SKM-1 treated with dmso at 0.1 percent for 144 hours (cell line): ENCODE measurements at regions not wholly inside any gene's neighbourhood (a gene's known extent, or its start where the extent isn't known, plus 50 kb on each side); places are given as distances from the start of the nearest gene placed in this dataset.

ENCODE experiments used
- DNase-seq: peaks from one replicate; lab custom pipeline; 2025; ENCODE audit not compliant: unreplicated experiment; lab: John Stamatoyannopoulos, UW

DNA sequence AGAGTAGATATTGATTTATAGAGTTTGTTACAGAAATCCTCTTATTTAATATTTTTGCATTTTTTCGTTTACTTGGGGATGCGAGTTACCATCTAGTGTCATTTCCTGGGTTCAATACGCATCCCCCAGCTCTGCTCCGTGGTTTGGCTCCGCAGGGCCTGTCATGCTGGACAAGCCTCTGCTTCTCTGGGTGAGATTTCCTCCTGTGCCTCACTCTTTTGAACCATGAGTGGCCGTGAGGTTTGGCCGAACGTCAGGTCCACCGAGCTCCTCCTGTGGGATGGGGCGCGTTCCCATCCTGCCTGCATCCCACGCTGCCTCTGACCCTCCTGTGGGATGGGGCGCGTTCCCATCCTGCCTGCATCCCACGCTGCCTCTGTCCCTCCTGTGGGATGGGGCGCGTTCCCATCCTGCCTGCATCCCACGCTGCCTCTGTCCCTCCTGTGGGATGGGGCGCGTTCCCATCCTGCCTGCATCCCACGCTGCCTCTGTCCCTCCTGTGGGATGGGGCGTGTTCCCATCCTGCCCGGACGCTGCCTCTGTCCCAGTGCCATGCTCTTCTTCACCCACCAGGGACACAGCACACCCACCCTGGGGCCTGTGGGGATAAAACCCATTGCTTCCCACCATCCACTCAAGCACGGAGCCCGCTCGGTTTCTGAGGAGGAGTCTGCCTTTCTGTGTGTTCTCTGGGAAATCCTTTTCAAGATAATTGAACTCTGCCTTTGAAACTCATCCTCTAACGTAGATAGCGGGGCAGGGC lies 506.8 kb downstream of the BRD1 start:
- DNase-seq, result no peak

DNA sequence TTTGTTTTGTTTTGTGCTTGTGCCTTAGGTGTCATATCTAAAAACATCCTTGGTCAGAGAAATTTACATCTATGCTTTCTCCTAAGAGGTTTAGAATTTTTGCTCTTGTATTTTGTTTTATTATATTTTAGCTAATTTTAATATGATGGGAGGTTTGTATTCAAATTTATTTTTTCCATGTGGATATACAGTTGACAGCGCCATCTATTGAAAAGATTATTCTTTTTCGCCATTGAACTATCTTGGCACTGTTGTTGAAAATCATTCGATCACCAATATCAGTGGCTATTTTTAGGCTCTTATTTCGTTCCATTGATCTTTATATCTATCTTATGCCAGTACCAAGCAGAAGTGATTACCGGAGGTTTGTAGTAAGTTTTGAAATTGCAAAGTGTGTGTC lies 510.3 kb downstream of the BRD1 start:
- DNase-seq, result no peak

DNA sequence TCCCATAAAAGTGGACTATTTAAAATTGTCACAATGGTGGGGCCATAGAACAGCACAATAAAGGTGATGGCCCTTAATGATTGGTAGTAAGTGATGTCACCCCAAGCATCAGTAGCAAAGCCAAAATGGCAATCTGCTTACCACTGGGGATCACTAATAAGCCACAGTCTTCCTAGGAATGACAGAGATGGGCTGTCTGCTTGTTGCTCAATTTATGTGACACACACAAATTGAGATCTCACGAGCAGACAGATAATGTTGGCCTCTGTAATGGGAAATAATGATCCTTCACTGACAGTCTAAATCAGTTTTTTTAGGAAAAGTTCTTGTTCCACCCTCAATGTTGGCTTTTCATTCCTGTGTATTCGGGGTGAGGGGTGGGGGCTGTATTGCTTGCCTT lies 515.1 kb downstream of the BRD1 start:
- DNase-seq, result no peak

DNA sequence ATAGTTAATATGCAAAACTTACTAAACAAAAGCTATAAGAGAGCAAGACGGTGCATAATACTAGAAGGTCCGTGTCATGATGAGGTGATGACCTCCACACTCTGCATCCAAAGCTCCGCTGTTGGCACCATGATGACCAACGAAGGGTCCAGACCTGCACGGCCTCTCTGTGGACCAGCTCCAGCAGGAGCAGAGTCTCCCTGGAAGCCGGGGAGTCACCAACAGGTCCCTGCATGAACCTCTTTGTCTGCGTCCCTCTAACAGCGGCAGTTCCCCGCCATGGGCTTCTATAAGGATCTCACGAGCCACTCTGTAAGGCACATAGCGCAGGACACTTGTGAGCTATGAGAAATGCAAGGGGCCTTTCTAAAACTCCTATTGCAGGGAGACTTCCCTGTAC lies 517.3 kb downstream of the BRD1 start:
- no peak for DNase-seq

DNA sequence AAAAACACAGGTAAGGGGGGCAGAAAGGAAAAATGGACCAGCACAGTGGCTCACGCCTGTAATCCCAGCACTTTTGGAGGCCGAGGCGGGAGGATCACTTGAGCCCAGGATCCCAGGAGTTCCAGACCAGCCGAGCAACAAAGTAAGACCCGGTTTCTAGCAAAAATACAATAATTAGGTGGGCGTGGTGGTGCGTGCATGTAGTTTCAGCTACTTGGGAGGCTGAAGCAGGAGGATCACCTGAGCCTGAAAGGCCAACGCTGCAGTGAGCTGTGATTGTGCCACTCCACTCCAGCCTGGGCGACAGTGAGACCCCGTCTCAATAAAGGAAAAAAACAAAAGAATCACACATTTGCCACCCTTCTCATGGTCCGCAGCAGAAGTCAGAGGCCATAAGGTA lies 519.4 kb downstream of the BRD1 start:
- DNase-seq, result no peak

DNA sequence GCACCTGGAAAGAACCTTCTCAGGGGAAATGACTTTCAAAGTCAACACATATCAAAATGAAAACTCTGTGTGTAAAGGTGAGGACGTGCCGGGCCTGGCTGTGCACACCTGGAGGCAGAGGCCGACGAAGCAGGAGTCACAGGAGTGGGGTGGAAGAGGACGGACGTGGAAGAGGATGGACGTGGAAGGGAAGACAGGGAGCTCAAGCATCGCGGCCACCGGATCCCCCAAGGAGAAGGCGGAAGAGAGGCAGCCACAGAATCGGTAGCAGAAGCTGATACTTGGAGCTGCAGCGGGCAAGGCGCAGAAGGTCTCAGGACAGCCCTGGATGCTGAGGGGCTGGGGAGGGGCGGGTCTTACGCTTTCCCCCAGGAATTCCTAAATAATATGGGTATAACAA lies 519.8 kb downstream of the BRD1 start:
- DNase-seq, result no peak

DNA sequence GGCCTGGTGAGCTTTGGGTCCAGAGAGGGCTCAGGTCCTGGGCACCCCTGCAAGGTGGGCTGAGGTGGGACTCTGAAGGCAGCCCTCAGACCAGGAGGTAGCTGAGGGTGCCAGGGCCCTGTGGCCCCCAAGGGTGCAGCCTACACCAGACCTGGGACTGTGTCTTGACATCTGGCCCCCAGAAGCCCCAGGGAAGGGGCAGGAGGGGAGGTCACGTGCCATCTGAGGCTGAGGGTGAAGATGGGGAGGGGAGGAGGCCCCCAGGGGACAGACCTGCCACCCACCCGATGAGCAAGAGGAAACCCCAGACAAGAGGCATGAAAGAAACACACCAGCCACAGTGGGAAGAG lies 520.2 kb downstream of the BRD1 start:
- DNase-seq, result no peak

DNA sequence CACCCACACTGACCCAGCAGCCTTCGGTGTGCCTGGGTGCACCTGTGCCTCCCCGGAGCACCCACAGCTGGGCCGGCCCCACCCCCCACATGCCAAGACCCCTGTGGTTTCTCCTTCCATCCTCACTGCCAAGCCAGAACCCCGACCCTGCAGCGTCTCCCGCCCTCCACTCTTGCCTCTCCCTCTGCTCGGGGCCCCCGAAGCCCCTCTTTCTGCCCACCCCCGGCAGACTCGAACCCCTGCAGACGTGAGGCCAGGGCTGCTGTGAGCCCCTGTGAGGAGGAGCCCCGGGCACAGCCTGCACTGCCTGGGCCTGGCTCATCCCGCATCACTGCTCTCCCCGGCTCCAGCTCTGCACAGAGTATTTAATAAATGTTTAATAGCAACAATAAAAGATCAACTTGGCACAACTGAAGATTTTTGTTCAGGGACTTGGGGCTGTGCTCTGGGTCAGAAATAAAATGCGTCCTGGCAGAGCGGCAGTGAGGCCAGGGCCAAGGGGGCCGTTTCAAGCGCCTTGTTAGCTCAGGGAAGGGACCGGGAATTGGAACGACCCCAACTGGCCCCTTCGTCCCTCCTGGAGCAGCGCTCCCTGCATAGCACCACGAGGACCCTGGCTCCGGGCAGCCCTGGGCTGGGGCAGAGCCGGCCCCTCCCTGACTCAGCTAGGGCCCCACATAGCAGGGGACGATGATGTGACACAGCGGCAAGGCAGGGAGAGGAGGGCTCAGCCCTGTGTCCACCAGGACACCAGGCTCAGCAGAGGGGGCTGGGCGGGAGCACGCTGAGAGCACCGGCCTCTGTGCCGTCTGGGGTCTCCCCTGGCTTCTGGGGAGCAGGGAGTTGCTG lies 520.8 kb downstream of the BRD1 start:
- DNase-seq, result no peak

DNA sequence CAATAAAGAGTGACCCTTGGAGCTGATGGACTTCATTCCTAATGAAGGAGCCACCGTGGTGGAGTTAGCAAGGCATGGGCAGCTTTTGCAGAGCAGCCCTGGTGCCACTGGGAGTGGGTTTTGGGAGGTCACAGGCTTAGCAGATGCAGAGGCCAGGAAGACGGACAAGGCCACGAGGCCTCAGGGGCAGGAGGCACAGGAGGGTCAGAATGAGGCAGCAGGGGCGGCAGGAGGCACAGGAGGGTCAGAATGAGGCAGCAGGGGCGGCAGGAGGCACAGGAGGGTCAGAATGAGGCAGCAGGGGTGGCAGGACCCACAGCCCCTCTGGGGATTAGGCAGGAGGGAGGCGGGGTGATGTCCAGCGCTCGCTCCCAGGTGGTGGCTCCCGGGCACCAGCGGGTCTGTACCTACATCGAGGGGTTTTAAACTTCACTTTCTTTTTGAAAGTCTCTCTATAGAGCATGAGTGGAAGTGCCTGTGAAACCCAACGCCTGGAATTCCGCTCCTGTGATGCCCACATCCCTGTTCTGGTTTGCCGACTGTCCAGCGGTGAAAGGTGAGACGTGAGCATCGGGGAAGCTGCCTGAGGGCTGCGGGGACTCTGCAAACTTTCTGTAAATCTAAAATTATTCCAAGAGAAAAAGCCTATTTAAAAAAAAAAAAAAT lies 521.6 kb downstream of the BRD1 start:
- no peak for DNase-seq

DNA sequence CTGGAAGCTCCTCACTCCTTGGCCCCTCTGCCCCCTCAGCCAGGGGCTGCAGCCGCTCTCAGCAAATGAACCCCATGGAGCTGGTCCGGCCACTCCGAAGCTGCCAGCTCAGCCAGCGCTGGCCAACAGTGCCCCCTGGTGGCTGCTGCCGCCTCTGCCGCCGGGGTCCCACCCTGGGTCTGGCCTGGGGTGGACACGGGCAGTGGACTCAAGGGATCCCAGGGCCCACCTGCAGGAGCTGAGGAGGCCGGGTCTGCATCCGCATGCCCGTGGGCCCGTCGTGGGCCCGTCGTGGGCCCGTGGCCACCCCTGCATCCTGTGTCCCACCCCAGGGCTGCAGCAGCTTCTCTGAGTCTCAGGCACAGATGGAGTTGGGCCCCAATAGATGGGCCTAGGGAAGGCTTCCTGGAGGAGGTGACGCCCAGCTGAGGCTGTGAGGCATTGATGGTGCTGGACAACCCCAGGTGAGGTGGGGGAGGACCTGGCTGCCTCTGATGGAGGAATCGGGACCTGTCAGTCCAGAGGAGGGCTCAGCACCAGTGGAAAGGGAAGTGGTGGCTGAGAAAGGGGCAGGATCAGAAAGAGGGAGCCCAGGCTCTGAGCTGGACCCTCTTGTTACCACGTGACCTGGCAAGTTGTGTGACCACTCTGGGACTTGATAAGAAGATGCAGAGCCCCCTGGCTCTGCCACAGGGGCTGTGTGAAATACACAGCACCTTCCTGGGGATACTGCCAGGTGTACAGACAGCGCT lies 522.3 kb downstream of the BRD1 start:
- no peak for DNase-seq

DNA sequence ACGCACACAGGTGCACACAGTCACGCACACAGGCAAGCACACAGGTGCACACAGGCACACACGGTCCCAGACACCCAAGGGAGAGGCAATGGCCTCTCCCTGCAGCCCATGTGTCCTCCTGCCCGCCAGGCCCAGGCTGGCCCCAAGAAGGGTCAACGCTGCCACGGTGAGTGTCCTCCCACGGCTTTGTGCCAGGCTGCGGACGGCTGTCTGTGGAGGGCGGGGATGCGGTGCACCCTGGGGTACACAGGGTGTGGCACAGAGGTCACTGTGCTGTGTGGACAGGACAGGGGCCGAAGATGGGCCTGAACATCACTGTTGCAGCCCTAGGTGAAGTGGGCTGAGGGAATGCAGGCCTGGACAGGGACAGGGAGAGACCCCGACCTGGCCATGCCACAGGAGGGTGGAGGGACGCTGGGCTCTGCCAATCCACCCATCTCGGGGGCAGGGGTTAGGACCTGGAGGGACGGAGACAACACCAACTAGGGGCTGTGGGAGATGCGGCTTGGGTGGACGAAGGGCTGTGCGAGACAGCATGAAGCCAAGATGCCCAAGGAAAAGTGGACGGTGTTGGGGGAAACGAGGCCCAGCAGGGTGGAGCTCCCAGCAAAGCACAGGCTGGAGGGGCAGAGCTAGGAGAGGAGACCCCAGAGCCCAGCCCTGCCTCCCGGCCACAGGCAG lies 523.8 kb downstream of the BRD1 start:
- DNase-seq, result no peak

DNA sequence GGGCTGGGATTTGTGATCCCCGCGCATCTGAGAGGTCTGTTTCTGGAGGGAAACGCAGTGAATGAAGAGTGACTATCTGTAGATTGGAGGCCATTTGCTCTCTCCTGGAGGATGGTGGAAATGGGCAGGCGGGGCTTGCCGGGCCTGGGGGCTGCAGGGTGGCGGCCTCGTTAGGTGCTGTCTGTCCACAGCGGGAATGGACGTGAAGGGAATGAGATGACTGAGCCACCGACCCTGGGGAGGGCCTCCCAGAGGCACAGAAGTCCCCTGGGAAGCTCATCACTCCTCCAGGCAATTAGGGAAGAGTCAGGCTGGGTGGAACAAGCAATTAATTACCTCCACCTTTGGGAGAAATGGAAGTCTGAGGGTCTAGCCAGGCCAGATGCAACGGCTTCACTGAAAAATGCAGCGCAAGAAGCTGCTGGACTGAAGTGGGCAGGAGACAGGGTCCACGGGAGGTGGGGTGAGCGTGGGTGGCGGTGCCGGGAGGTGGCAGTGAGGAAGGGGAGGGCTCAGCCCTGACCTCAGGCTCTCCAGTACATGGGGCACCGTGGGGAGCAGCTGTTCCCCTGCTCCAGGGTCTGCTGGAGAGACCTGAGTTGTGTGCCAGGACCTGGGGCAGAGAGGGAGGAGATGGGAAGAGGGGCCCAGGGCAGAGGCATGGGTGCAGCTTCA lies 524.5 kb downstream of the BRD1 start:
- no peak for DNase-seq

DNA sequence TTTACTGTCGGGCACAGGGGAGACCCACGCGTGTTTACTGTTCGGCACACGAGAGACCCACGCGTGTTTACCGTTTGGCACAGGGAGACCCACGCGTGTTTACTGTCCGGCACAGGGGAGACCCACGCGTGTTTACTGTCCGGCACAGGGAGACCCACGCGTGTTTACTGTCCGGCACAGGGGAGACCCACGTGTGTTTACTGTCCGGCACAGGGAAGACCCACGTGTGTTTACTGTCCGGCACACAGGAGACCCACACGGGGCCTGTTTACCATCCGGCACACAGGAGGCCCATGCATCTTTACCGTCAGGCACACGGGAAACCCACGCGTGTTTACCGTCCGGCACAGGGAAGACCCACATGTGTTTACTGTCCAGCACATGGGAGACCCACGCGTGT lies 525.1 kb downstream of the BRD1 start:
- DNase-seq, result no peak

DNA sequence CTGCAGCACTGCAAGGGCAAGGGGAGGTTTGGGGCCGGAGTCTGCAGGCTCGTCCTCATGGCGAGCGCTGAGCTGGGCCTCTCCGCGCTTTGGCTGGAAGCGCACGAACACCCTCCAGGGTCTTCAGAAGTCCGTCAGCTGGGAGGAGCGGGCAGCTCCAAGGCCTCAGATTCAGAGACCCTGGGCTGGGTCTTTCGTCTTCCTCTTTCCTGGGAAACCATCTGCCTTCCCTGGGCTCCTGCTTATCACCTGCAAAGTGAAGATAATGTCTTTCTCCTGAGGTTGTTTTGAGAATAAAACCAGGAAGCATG lies 525.6 kb downstream of the BRD1 start:
- no peak for DNase-seq

DNA sequence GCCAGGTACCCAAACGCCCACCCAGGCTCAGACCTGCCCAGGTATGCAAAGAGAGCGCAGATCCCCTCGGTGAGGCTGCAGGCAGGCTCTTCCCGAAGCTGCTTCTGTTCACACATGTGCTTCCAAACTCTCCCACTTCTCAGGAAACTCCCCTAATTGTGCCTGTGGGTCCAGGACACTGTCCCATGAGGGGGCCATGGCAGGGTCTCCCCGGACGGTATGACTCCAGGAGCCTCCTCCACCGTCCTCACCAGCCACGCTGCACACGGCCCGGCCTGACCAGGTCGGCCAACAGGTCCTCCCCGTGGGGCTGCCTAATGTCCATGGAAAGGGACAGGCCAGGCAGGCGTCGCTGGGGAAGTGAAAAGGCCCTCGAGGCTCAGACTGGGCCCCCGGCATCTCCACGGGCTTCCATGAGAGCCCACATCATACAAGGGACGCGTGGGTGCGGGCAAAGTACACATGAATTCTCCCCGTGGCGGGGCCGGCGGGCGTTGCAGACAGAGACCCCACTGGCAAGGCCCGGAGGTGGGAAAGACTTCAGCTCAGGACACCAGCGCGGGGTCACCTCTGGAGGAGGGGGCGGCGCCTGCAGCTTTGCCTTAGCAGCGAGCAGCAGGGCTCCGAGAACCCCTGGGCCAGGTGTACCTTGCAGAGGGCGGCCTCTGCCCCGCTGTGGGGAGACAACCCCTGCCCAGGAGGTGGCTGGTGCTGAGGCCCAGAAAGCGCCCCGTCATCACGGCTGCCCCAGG lies 526.1 kb downstream of the BRD1 start:
- no peak for DNase-seq

DNA sequence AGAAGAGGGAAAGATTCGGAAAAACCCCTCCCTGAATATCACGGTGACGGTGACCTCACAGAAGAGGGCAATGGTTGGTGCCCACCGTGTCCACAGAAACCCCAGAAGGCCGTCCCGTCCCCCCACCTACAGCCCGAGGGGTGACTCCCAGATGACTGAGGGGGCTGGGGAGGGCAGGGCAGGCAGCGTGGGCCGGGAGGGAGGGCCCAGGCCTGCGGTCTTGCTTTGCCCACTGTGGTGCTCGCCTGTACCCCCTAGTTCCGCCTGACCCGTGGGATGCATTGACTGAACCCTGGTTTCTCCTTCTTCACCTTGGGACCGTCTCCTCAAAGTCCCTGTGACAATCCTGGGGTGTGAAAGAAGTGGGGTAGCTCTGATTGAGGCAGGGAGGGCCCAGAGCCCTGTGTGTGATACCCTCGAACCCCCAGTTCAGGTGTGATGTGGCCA lies 526.7 kb downstream of the BRD1 start:
- no peak for DNase-seq

DNA sequence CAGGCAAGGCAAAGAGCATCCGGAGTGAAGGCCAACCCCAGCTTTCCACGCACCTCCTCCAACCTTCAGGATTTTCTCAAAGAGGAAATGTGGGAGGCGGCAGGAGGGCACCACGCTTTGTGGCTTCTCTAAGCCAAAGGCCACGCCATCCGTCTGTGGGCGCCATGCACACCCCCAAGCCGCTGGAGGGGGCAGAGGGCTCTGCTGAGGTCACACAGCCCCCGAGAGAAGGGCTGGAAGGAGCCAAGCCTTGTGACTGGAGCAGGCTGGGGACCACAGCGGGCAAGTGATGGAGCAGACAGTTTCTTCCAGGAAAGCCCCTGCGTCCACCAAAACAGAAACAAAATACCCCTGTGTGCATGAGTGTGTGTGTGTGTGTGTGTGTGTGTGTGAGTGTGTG lies 527.4 kb downstream of the BRD1 start:
- DNase-seq, result no peak

DNA sequence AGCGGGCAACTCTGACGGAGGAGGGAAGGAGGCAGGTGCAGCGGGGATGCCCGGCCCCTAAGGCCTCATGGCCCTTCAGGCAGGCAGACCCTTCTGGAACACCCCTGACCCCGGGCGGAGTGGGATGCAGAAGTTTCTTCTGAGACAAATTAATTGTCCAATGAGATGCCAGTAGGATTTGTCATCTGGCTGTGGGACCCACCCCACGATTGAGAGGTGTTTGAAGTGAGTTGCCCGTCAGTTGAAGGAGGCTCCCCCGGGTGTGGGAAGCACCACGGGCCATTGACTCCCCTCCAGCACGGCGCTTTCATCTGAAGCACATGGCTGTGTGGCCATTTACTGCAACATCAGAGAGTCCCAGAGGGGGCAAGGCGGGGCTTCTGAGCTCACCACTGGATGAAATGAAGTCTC lies 527.8 kb downstream of the BRD1 start:
- DNase-seq, result no peak

DNA sequence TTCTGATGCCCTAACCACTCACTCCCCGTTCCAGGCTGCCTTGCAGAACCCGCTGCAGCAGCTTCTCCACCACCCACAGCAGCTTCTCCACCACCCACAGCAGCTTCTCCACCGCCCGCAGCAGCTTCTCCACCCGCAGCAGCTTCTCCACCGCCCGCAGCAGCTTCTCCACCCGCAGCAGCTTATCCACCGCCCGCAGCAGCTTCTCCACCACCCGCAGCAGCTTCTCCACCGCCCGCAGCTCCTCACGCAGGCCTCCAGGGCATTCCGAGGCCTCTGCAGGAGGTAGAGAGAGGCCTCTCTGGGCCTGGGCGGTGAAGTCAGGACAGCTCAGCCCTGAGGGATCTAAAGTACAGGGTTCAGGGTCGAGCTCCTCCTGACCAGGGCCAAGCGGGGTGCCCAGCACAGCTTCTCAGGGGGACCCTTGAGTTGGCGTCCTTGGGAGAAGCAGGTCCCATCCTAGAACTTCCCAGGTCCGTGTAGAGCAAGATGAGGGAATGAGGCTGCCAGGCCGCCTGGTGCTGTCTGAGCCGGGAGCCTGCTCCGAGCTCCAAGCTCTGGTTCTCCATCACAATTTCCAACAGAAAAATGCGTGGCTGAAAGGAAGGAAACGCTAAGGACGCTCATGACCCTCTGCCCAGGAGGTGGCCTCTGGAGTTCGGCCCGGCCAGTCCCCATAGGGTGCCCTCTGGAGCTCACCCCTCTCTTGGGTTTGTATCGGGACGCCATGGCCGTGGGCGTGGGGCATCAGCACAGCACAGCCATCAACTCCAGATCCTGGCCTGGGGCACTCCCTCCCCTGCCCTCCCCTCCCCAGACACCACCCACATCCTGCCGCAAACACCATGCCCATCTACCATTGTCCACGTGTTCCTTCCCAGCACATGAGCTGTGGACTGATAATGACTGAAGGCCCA lies 528.6 kb downstream of the BRD1 start:
- no peak for DNase-seq
